Osteocyte (in vitro differentiated cells): ENCODE measurements at regions not wholly inside any gene's neighbourhood (a gene's known extent, or its start where the extent isn't known, plus 50 kb on each side); places are given as distances from the start of the nearest gene placed in this dataset.

Experiments used
- DNase-seq: peaks from one replicate; pipeline ENCODE4 v3.0.0; 2021; ENCODE audit warnings: mixed read lengths; ENCODE audit not compliant: unreplicated experiment; ENCODE audit errors: extremely low spot score
- H3K27ac Mint-ChIP-seq: one replicate; pipeline ENCODE4 v1.8.0; 2021; ENCODE audit warnings: mild to moderate bottlenecking, mixed read lengths; ENCODE audit not compliant: unreplicated experiment
- H3K27me3 Mint-ChIP-seq: one replicate; pipeline ENCODE4 v1.8.0; 2021; ENCODE audit warnings: mixed read lengths; ENCODE audit not compliant: unreplicated experiment
- H3K36me3 Mint-ChIP-seq: one replicate; pipeline ENCODE4 v1.8.0; 2021; ENCODE audit warnings: mixed read lengths; ENCODE audit not compliant: unreplicated experiment
- H3K4me1 Mint-ChIP-seq: one replicate; pipeline ENCODE4 v1.8.0; 2021; ENCODE audit warnings: mixed read lengths; ENCODE audit not compliant: unreplicated experiment
- H3K4me3 Mint-ChIP-seq: one replicate; pipeline ENCODE4 v1.8.0; 2021; ENCODE audit warnings: mild to moderate bottlenecking, moderate library complexity, mixed read lengths; ENCODE audit not compliant: unreplicated experiment
- H3K9me3 Mint-ChIP-seq: one replicate; pipeline ENCODE4 v1.8.0; 2021; ENCODE audit warnings: mixed read lengths; ENCODE audit not compliant: unreplicated experiment
- CTCF ChIP-seq: fragments of 200-600 bp; sonication (generic); IDR thresholded peaks from 2 replicates; pipeline ENCODE4 v1.5.0; 2021; ENCODE audit warnings: antibody characterized with exemption, mild to moderate bottlenecking, moderate library complexity

- H3K9me3 Mint-ChIP-seq: no peaks in the 10 kb centered on the region
- DNase-seq: no peak
- peaks cover 26% of the 10 kb centered on the region for H3K4me1 Mint-ChIP-seq
- no peak overlapping the region for H3K4me3 Mint-ChIP-seq
- peak overlapping the region; percentile 69 for H3K27ac Mint-ChIP-seq
- H3K36me3 Mint-ChIP-seq: no peaks in the 10 kb centered on the region
- H3K27me3 Mint-ChIP-seq: no peaks in the 10 kb centered on the region
- TF ChIP-seq CTCF: no peak
These were observed 342.5 kb upstream of the NR2F2 start for GRCh38 chr15:95987886-95988573.

GRCh38 chr15:95988574-95988887, 342.0 kb upstream of the NR2F2 start:
- DNase-seq: no peak
- Mint-ChIP-seq H3K27ac (peak overlapping the region; percentile 69), H3K4me3 (no peak overlapping the region), H3K9me3 (no peaks in the 10 kb centered on the region), H3K4me1 (peaks cover 26% of the 10 kb centered on the region), H3K27me3 (no peaks in the 10 kb centered on the region), H3K36me3 (no peaks in the 10 kb centered on the region)
- TF ChIP-seq CTCF: no peak

DNA sequence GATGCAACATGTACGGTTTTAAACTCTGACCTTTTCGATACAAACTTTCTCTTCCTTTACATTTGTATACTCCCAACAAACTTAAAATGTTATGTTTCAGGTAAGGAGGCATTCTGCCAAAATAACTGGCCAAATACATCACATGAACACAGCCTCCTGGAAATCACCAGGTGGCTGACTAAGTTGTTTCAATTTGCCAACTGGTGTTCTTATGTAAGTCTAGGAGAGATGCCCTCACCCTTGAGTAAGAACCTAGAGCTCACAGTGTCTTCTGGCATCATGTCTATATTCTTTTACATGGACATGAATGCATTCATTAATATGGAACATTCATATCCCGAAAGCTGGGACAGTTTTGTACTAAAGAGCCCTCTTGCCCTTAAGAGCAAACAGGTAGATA, 341.1 kb upstream of the NR2F2 start:
- Mint-ChIP-seq H3K27me3 (no peaks in the 10 kb centered on the region), H3K4me3 (no peak overlapping the region), H3K9me3 (no peaks in the 10 kb centered on the region), H3K36me3 (no peaks in the 10 kb centered on the region), H3K4me1 (peaks cover 30% of the 10 kb centered on the region), H3K27ac (peak overlapping the region; percentile 29)
- no peak for TF ChIP-seq CTCF
- no peak for DNase-seq

- Mint-ChIP-seq H3K4me3 (no peak overlapping the region), H3K36me3 (no peaks in the 10 kb centered on the region), H3K27me3 (no peaks in the 10 kb centered on the region), H3K4me1 (peaks cover 39% of the 10 kb centered on the region), H3K27ac (no peak overlapping the region), H3K9me3 (no peaks in the 10 kb centered on the region)
- DNase-seq: no peak
- no peak for TF ChIP-seq CTCF
These were observed 339.7 kb upstream of the NR2F2 start for GRCh38 chr15:95990833-95991232.

DNA sequence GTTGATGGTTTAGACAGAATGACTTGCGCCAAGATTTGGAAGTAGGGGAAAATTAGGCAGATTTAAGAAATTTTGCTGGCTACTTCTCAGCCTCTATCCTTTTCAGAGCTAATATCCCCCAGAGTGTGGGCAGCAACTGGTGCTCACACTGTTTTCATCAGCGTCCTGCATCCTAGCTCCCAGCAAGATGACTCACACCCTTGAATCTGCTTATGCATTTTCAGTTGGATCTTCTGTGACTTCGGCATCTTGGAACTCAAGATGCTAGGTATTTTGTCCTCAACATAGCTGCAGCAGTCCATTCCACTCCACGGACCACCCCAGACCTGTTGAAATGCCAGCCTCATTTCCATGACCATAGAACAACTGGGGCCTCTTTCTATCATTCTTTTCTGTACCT, 336.1 kb upstream of the NR2F2 start:
- Mint-ChIP-seq H3K9me3 (no peaks in the 10 kb centered on the region), H3K36me3 (no peaks in the 10 kb centered on the region), H3K27ac (no peak overlapping the region), H3K27me3 (no peaks in the 10 kb centered on the region), H3K4me1 (peaks cover 21% of the 10 kb centered on the region), H3K4me3 (no peak overlapping the region)
- DNase-seq: no peak
- TF ChIP-seq CTCF: no peak
